ENCODE measurements at regions not wholly inside any gene's neighbourhood (a gene's known extent, or its start where the extent isn't known, plus 50 kb on each side); places are given as distances from the start of the nearest gene placed in this dataset.
A peak's percentile ranks its signal among the peaks of the same experiment; 100 is the strongest.
"Not testable (repeated sequence)": the region's sequence is repeated elsewhere in the genome, so short reads cannot be mapped to it uniquely, and the experiment has no call there.

DNA sequence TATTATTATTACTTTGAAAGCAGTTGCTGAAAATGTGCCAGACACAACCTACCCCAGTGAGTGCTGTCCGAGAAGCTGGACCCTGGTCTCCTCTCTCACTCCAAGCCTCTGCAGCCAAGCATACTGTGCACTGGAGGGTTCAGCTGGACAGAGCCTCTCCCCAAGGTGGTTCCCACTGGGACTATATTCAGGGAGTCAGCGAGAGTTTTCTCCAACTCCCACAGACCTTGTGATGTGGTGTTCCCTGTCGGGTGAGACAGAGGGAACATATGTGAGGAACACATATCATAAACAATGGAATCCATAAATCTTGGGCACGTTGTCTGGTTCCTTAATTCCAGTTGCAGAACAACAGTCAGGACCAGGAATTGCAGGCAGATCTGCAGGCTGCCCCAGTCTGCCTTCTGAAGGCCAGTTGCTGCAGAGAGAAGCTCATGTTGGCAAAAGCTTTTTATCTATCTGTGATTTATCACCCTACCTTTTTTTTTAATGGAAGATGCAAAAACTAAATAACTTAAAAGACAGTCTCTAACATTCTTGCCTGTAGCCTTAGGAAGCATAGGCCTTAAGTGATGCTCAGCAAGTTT is 619.8 kb upstream of the TBX3 start:
- peak; percentile 12 for DNase-seq (ENCODE audit: low read depth)
- TF ChIP-seq CTCF (IDR thresholded peaks at IDR 0.05; ENCODE audit: low read length, missing control alignments) = no peak
- H3K4me3 ChIP-seq (replicated peaks; ENCODE audit: low read depth, low read length) = no peak overlapping the region

- DNase-seq (ENCODE audit: low read depth) = no peak
- no peak overlapping the region for H3K4me3 ChIP-seq (replicated peaks; ENCODE audit: low read depth, low read length)
- TF ChIP-seq CTCF (IDR thresholded peaks at IDR 0.05; ENCODE audit: low read length, missing control alignments) = no peak
Observed at GRCh38 chr12:115297445-115297844, 613.5 kb upstream of the TBX3 start.

GRCh38 chr12:115296613-115297198 is 612.7 kb upstream of the TBX3 start:
- no peak overlapping the region for H3K4me3 ChIP-seq (replicated peaks; ENCODE audit: low read depth, low read length)
- no peak for DNase-seq (ENCODE audit: low read depth)
- no peak for TF ChIP-seq CTCF (IDR thresholded peaks at IDR 0.05; ENCODE audit: low read length, missing control alignments)

DNA sequence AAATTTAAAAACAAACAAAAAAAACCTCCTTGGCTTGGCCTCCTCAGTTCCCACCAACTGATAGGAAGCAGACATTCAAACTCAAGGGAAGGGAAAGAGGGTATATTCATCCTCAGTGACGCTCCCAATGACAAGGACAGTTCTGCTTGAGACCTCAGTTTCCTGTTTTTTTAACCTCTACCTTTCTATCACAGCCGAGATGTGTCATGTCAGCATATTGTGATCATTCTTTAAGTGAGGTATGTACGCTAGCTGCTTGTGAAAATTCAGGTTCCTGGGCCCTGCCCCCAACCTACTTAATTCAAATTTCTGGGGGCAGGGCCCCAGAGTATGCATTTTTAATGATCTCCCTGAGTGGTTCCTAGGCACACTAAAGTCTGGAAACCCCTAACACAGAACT is 611.9 kb upstream of the TBX3 start:
- no peak overlapping the region for H3K4me3 ChIP-seq (replicated peaks; ENCODE audit: low read depth, low read length)
- DNase-seq (ENCODE audit: low read depth) = no peak
- no peak for TF ChIP-seq CTCF (IDR thresholded peaks at IDR 0.05; ENCODE audit: low read length, missing control alignments)

- no peak for TF ChIP-seq CTCF (IDR thresholded peaks at IDR 0.05; ENCODE audit: low read length, missing control alignments)
- no peak overlapping the region for H3K4me3 ChIP-seq (replicated peaks; ENCODE audit: low read depth, low read length)
- DNase-seq (ENCODE audit: low read depth) = peak; percentile 22
Observed at GRCh38 chr12:115294453-115295133, 610.6 kb upstream of the TBX3 start.

GRCh38 chr12:115285429-115285828 is 601.5 kb upstream of the TBX3 start:
- DNase-seq (ENCODE audit: low read depth); H3K4me3 ChIP-seq (replicated peaks; ENCODE audit: low read depth, low read length): not testable (repeated sequence)

DNA sequence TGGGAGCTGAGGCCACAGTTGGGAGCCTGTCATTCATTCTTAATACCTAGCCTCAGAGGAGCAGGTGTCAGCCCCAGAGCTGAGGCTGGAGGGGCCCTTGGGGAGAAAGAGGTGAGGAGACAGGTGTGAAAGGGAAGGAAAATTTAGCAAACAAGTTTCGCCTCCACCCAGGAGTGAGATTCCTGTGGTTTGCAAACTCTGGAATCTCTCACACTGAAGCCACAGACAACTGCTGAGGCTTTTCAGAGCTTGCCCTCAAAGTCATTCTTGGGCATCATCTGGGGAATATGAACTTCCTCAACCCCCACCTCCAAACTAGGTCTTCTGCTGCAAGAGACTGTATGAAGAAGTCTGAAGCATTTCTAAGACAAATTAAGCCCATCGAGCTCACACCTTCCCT is 589.5 kb upstream of the TBX3 start:
- DNase-seq (ENCODE audit: low read depth) = no peak
- no peak for TF ChIP-seq CTCF (IDR thresholded peaks at IDR 0.05; ENCODE audit: low read length, missing control alignments)
- H3K4me3 ChIP-seq (replicated peaks; ENCODE audit: low read depth, low read length) = no peak overlapping the region
